ENCODE measurements at regions not wholly inside any gene's neighbourhood (a gene's known extent, or its start where the extent isn't known, plus 50 kb on each side); places are given as distances from the start of the nearest gene placed in this dataset.

DNA sequence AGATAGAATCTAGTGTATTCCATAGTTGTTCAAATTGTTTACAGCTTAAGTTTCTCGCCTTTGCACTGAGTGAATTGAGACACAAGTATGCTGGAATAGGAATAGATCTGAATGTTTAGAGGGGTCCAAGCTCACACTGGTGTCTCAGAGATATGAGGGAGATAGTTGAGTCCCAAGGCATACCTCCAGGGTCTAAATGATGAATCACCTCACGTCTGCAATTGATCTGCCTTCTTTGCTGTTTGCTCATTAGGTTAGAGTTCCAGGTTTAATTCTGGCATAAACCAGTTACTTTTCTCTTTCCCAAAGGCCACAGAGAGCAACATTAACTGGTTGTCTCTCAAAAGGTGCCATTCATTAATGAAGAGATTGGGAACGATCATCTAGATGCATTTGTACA, 106.3 kb upstream of the MME start:
- TF ChIP-seq, protein P1, sequence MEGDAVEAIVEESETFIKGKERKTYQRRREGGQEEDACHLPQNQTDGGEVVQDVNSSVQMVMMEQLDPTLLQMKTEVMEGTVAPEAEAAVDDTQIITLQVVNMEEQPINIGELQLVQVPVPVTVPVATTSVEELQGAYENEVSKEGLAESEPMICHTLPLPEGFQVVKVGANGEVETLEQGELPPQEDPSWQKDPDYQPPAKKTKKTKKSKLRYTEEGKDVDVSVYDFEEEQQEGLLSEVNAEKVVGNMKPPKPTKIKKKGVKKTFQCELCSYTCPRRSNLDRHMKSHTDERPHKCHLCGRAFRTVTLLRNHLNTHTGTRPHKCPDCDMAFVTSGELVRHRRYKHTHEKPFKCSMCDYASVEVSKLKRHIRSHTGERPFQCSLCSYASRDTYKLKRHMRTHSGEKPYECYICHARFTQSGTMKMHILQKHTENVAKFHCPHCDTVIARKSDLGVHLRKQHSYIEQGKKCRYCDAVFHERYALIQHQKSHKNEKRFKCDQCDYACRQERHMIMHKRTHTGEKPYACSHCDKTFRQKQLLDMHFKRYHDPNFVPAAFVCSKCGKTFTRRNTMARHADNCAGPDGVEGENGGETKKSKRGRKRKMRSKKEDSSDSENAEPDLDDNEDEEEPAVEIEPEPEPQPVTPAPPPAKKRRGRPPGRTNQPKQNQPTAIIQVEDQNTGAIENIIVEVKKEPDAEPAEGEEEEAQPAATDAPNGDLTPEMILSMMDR (IDR thresholded peaks at IDR 0.05), result no peak
- no peak for TF ChIP-seq EP300 (IDR thresholded peaks at IDR 0.05)

Data from upper lobe of left lung (tissue), 4 donors.